Skin epidermis (tissue), 12 donors: ENCODE measurements at regions not wholly inside any gene's neighbourhood (a gene's known extent, or its start where the extent isn't known, plus 50 kb on each side); places are given as distances from the start of the nearest gene placed in this dataset.

Experiments used
- H3K27ac ChIP-seq, 21 experiments: fragments of 200-600 bp; sonication (generic) in 11 of 21; one replicate each; pipeline ENCODE4 v1.5.0; 2020; ENCODE audit warnings: mild to moderate bottlenecking in 3 of 21, inconsistent platforms in 2 of 21, moderate library complexity in 2 of 21
- H3K4me3 ChIP-seq, 7 experiments: fragments of 200-600 bp; sonication (generic) in 2 of 7; one replicate each; pipeline ENCODE4 v1.5.0; 2020; ENCODE audit warnings: inconsistent platforms in 2 of 7, mild to moderate bottlenecking in 2 of 7, moderate library complexity in 1 of 7

DNA sequence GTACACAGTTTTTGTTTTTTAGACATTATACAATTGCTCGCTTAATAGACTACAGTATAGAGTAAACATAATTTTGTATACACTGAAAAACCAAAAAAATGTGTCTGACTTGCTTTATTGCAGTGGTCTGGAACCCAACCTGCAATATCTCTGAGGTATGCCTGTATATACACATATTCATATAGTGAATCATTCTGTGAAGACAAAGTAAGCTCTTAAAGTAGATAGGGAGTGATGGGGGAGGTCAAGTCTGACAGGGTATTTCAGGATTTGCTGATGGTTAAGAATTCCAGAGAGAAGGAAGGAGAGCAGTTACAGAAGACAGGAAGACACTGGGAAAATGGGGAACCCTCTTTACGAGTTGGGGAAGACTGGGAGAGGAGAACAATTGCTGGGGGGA, 417.9 kb downstream of the CD109 start:
- Histone ChIP-seq H3K4me3 (no peak overlapping the region), H3K27ac (no peak overlapping the region)

DNA sequence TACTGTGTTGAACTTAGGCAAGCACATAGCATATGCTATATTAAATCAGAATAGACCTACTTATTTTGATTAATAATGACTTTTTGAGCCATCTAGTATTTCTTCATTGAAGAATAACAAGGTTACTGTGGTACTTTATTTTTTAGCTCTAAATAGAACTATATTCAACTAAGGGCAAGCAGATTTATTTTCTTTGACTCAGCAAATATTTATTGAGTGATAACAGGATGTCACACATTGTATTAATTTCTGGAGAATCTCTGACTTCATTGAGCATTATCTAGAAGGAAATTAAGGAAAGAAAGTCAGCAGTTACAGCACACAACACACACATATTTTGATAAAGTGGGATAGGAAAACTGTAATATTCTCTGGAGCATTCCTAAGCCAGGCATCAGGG, 407.4 kb downstream of the CD109 start:
- H3K27ac ChIP-seq: no peak overlapping the region
- no peak overlapping the region for H3K4me3 ChIP-seq

DNA sequence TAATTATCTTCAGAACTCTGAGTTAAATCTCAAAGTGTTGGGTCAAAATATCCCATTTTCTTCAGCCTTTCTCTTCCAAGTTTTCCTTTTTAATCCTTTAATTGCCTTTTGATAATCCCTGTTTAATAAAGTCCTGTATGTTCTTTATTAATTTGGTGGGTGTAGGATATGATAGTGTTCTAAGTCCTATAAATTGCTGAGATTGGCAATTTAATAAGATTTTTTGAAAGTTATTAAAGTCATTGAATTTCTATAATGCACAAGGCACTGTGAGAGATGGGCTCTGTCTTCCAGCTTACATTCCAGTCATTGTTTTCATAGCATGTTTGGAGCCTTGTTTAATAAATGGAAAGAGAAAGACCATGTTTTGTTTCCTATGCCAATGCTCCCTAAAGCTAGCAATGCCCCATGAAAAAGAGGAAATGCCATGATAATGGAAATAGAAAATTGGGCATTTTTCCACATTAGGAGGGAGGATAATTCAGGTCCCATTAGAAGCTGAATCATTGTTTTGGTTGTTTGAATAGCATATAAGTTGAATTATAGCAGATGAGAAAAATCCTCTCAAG, 404.8 kb downstream of the CD109 start:
- no peak overlapping the region for H3K27ac ChIP-seq

DNA sequence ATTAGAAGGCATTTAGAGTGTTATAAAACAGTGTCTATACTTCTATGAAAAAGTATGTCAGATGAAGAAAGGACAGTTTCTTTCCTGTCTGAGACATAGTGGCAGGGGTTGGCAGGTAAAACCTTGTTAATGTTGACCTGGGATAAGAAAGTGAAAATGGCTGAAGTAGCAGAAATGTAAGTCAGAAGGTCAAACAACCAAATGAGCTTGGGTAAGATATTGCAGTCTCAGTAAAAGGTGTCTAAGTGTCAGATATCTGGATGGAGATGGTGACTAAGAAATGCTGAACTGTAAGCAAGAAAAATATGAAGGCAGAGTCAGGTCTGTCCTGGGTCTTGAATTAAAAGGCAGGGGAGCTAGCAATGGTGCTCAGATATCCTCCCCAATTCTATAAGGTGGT, 400.3 kb downstream of the CD109 start:
- no peak overlapping the region for H3K27ac ChIP-seq

More for the DNA sequence above, 404.8 kb downstream of the CD109 start:
- H3K4me3 ChIP-seq: no peak overlapping the region

DNA sequence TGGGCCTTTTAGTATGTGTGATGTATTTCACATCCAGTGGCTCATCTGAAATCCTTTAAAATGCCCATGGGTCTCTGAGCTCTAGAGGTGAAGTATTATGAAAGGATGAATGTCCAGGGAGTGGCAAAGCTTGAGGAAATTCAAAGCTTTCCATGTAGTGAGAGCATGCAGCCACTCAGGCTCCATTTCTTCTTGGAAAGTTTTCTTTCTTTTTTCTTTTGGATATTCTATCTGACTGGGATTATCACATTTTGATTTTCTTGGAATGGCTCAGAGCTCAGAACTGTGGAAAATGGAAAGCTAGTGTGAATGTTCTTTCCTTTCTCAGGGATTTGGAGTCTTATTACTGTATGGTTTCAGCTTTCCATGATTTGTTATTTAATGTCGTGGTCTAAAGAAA, 397.4 kb downstream of the CD109 start:
- Histone ChIP-seq H3K4me3 (no peak overlapping the region), H3K27ac (no peak overlapping the region)

More for the DNA sequence above, 400.3 kb downstream of the CD109 start:
- no peak overlapping the region for H3K4me3 ChIP-seq

DNA sequence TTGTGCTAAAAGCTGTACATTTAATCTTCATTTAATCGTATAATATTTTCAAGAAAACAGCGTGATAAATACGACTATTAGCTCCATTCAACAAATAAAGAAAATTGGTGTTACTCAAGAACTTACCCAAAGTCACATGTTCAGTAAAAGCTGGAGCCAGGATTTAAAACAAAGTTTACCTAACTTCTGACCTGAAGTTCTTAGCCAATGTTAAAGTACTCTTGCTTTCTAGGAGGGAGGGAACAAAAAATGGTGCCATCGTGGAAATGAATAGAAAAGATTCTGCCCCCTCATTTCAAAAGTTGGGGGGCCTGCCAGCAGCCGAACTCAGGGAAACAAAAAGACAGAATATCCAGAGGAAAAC, 395.8 kb downstream of the CD109 start:
- H3K27ac ChIP-seq: no peak overlapping the region
- H3K4me3 ChIP-seq: no peak overlapping the region

DNA sequence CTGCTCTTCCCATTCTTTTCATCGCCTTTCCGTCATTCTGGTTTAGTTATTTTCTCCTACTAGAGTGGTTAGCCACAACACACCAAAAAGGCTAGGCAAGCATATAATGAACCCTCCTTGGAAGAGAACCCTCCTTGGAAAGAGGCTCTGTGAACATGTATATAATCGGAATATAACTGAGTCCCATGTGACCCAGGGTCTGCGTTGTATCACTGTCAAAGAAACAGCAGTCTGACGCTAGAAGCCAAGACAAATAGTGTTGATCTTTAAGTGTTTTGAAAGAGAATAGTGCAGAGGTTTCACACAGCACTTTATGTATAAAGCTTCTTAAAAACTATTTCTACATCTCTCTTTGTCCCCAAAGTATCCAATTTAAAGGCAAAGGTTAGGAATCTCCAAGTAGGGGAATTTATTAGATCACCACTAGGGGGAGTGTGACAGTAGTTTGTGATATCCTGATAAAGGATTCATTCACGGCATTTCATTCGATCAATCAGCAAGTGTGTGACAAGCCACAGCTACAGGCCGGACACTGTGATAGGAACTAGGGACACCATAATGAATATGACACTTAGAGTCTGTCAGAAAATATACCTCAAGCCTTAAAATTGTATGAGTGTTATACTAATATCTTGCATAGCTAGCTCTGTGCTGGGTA, 395.3 kb downstream of the CD109 start:
- no peak overlapping the region for H3K4me3 ChIP-seq
- H3K27ac ChIP-seq: no peak overlapping the region

DNA sequence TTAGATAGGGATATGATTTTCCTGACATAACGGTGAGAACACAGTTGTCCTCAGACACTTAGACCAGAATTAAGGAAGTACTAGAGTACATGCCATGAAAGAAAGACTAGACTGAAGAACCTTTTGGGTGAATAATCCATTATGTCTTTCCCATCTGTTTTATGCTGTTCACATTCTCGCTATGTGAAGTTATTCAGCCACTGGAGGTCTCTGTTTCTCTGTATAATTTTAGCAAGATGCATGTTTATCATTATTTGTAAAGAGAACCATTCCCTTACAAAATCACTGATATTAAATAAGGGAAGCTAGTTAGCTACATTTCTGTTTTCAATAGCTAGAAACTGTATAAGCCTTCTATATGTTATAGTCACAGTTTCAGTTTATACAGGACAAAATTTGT, 391.9 kb downstream of the CD109 start:
- Histone ChIP-seq H3K4me3 (no peak overlapping the region), H3K27ac (no peak overlapping the region)

DNA sequence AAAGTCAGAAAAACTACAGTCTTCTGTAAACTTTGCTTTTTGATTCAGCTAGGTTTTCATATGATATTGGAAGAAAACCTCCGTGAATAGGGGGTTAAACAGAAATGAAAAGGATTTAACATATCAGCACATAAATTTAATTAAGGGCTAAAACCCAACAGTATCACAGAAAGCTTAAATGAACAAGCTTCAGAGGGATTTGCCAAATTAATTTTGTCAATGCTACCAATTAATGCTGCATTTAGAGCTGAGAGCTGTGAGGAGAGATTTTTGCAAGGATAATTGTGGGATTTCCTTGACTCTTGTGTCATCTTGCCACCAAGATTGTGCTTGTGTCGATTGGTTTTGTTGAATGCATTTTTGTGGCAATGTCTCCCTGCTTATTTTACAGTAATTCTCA, 379.9 kb downstream of the CD109 start:
- no peak overlapping the region for H3K4me3 ChIP-seq
- H3K27ac ChIP-seq: no peak overlapping the region

DNA sequence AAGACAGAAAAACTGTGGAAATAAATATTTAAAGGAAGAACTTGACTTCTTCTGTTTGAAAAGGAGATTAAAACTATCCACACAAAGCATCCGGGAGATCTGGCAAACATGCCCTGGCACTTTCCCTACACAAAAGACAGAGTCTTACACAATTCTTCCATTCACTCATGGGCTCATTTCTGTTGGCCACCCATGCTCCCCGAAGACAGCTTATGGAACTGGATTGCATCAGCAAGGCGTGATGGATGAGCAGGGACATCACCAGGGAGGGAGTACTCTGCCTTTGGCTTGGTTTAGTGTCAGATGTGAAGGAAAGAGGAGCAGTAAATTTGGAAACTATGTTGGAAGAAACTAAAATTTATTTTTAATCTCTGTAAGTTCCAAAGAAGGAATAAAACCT, 379.3 kb downstream of the CD109 start:
- Histone ChIP-seq H3K27ac (peak overlapping the region in 1 of 21 experiments; percentile 39), H3K4me3 (no peak overlapping the region)

DNA sequence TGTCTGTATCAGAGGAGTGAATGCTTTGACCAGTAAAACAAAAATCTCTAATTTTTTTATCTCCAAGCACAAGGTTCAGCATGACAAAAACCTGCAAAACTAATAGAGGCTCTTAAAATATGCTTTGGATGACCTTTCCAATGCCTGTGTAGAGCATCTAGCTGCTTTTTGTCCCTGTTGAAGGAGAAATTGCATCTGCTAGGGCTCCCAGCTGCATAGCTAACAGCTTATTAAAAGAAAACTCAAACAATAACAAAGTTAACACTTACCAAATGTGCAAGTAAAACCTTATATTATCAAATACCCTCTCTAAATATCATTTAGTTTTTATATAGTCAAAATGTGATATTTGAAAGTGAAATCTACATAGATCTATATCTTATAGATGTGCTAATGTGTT, 378.6 kb downstream of the CD109 start:
- no peak overlapping the region for H3K4me3 ChIP-seq

DNA sequence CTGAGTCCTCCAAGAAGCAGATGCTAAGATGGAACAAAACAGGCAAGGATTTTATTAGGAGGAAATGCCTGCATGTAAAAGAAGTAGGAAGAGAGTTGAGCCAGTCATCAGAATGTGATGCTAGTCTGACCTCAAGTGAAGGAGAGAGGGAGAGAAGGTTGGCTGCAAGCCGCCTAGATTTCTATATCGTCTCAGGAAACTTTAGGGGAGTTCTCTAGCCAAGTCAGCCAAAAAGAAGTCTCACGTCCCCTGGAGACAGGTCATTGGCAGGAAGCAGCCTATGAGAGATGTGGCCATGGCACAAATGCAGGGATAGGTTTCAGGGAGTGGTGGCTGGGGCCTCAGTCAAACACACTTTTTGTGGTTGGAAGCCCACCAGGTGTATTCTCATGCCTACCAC, 378.0 kb downstream of the CD109 start:
- no peak overlapping the region for H3K4me3 ChIP-seq
- H3K27ac ChIP-seq: peak overlapping the region in 3 of 21 experiments; percentile 16 to 46 (median 39)

More for the DNA sequence above, 378.6 kb downstream of the CD109 start:
- peak overlapping the region in 2 of 21 experiments; percentile 16 to 39 for H3K27ac ChIP-seq

DNA sequence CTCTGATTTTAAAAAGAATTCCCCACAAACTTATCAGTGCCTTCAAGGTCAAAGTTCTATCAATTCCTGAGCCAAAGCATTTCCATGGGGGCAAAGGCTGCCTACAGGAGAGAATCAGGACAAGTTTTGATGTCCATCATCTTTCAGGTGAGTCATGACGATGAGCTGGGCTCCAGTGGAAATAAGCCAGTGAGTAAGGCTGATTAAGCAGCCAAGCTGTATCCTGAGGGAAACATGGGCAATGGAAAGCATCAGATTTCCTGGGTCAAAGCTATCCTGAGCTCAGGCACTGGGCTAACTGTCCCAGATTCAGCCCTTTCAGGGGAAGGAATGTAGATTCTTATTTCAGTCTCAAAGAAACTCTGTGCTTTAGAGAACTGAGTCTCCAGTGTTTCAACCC, 377.4 kb downstream of the CD109 start:
- Histone ChIP-seq H3K4me3 (no peak overlapping the region), H3K27ac (peak overlapping the region in 2 of 21 experiments; percentile 30 to 46)

DNA sequence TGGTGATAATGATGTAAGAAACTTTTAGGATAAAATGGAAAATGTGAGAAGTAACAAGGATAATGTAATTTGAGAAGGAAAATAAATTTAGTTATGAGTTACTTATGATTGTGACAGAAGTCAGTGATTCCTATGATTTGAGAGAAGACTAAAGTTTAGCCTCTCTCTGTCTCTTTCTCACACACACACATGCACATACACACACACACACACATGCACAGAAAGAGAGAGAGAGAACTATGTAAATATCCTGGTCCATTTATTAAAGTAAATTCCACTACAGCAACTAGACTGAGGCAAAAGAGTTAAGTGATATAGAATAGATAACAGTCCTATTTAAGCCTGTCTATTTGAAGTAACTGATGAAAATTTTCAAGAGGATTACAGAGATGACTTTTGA, 375.2 kb downstream of the CD109 start:
- H3K4me3 ChIP-seq: no peak overlapping the region
- H3K27ac ChIP-seq: no peak overlapping the region

DNA sequence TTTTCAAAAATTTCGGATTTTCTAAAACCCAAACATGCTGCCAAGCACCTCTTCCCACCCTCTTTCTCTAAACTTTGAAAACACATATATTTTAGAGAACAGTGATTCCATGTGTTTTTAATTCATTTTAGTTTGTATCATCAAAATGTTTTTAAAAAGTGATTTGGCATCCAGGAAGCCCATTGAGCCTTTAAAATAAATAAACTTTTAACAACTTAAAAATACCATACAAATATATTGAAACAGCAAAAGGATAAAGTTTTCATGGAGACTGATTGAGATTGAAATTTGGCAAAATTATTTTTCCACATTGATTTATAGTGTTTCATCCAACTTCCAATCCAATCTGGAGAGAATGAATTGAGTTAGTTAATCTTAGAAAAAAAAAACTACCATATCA, 374.7 kb downstream of the CD109 start:
- H3K27ac ChIP-seq: peak overlapping the region in 1 of 21 experiments; percentile 20
- H3K4me3 ChIP-seq: no peak overlapping the region

DNA sequence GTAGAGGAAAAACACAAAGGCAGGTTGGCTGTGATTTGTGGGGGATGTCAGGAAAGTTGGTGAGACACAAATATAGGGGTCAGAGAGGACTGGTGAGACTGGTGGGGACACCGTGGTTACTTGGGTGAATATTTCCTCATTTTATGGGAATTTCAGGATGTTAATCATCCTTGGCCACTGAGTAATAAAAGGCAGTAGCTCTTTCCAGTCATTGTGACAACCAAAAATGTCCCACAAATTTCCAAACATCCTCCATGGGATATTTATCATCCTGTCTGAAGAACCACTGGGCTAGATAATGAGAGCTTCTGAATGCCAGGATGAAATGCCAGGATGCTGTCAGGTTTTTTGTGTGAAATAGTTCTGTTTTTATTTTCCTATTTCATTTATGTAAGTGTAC, 374.1 kb downstream of the CD109 start:
- peak overlapping the region in 1 of 21 experiments; percentile 60 for H3K27ac ChIP-seq
- no peak overlapping the region for H3K4me3 ChIP-seq

DNA sequence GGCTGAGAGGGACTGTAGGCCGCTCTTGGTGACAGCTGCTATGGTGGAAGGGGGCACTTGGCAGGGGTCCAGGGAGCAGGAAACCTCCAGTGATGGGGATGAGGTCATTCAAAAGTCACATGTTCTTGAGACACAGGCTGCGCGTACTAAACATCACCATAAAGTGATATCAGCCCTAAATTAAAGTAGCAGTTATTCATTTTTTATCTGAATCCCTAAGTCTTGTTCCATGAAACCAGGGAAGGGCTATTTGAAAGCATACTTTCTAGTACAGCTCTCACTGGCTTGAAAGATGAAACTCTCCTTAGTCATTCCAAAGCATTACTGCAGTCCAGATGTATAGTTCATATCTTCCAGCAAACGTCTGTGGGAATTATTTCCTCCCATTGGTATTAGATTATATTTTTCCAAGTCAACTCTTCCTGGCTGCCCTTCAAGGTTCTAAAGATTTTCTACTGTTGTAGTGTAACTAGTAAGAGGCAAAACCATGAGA, 373.1 kb downstream of the CD109 start:
- no peak overlapping the region for H3K4me3 ChIP-seq

DNA sequence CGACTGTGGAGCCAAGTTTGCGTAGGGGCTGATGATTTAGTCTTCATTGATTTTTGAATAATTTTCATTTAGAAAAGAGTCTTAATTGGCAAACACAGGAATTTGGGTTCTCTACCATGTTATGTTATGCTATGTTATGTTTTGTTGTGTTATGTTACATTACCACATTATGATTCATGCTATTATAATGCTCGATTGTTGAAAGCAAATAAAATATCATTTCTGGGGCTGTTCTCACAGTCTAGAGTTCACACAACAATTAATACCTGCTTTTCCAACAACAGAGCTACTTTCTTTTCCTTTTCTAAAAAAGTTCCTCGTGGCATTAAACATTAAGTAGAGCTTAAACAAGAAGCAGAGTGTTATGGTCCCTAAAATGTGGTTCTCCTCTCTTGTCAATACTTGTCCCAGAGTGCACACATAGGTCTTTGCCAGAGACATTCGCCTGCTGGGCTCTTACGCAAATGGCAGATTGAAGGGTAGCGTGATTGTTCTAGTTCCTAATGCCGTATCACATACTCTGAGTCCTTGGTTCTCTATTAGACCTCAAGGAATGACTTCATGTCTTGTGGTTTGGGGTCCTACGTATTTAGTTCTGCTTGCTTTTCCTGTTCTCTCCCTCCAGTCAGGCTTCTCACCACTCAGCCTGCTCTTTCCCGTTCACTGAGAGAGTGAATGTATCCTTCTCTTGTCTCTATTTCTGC, 370.3 kb downstream of the CD109 start:
- Histone ChIP-seq H3K4me3 (no peak overlapping the region), H3K27ac (peak overlapping the region in 1 of 21 experiments; percentile 4)

More for the DNA sequence above, 373.1 kb downstream of the CD109 start:
- H3K27ac ChIP-seq: peak overlapping the region in 2 of 21 experiments; percentile 29 to 63

DNA sequence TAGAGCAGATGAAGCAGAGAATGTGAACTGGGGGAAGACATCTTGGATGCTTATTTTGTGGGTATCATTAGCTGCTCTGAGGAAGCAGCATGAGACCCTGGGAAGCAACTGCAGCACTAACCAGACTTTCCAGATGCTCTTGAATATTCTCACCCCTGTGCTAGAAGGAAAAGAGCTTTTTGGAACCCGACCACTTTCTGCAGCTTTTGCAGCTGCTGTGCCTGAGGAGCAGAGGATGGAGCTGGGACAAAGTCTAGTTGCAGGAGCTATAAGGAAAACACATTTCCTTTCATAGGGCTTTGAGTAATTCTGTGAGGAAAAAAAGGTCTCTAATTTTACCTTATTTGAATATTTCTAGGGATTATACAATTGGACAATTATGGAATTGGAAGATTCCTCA, 369.7 kb downstream of the CD109 start:
- Histone ChIP-seq H3K27ac (no peak overlapping the region), H3K4me3 (no peak overlapping the region)

DNA sequence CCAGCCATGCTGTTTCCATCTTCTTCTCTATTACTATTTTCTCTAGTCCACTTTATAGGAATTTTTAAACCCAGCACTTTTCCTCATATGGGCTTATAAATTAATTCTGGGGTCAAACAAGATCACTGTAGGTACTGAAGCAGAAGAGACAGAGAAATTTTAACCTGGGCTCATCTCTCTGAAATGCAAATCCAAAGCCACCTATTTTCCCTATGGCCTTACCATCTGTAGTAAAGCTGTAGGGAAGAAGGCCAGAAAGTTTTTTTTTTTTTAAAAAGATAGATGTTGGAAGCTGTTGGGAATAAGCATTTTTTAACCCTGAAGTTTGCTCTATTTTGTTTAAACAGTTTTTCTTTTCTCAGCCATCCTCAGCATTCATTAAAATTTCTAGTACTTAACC, 367.4 kb downstream of the CD109 start:
- no peak overlapping the region for H3K4me3 ChIP-seq
- H3K27ac ChIP-seq: no peak overlapping the region

DNA sequence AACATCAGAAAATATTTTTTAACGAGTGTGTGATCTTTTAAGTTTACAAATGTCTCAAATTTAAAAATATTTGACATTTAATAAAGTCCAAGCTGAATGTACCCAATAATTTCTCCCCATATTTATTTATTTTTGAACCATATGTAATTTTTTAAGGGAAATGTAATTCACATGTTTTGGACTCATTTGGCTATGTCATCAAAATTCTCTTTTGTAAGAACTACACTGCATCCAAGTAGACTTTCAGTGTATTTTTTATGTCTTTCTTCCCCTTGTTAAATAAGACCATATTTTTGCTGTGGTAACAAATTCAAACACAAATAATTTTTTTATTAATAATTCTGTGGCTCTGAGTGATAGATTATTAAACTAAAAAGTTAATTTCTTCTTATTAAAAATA, 365.2 kb downstream of the CD109 start:
- H3K27ac ChIP-seq: peak overlapping the region in 1 of 21 experiments; percentile 22
- H3K4me3 ChIP-seq: no peak overlapping the region
